ENCODE measurements at regions not wholly inside any gene's neighbourhood (a gene's known extent, or its start where the extent isn't known, plus 50 kb on each side); places are given as distances from the start of the nearest gene placed in this dataset.

GRCh38 chr16:66057057-66057456, 309.4 kb upstream of the CDH5 start:
- Histone ChIP-seq H3K27ac (ENCODE audit: insufficient read depth, low read length, poor library complexity, severe bottlenecking) (no peak overlapping the region), H3K27me3 (replicated peaks; ENCODE audit: control insufficient read depth, insufficient read depth, low read length, poor library complexity, severe bottlenecking) (no peaks in the 10 kb centered on the region), H3K36me3 (ENCODE audit: control insufficient read depth, insufficient read depth, low read length) (no peaks in the 10 kb centered on the region), H3K4me1 (ENCODE audit: control insufficient read depth, insufficient read depth, low read length, poor library complexity, severe bottlenecking) (no peaks in the 10 kb centered on the region), H3K4me3 (ENCODE audit: insufficient read depth, low read depth, low read length, poor library complexity, severe bottlenecking) (no peak overlapping the region), H3K9me3 (ENCODE audit: control insufficient read depth, low read length) (no peaks in the 10 kb centered on the region)
- DNase-seq, result no peak

- Histone ChIP-seq H3K9me3 (ENCODE audit: control insufficient read depth, low read length) (no peaks in the 10 kb centered on the region), H3K27me3 (replicated peaks; ENCODE audit: control insufficient read depth, insufficient read depth, low read length, poor library complexity, severe bottlenecking) (no peaks in the 10 kb centered on the region), H3K4me3 (ENCODE audit: insufficient read depth, low read depth, low read length, poor library complexity, severe bottlenecking) (no peak overlapping the region), H3K36me3 (ENCODE audit: control insufficient read depth, insufficient read depth, low read length) (no peaks in the 10 kb centered on the region), H3K27ac (ENCODE audit: insufficient read depth, low read length, poor library complexity, severe bottlenecking) (no peak overlapping the region), H3K4me1 (ENCODE audit: control insufficient read depth, insufficient read depth, low read length, poor library complexity, severe bottlenecking) (no peaks in the 10 kb centered on the region)
- DNase-seq, result no peak
These were observed 312.4 kb upstream of the CDH5 start for GRCh38 chr16:66054095-66054494.

GRCh38 chr16:66052745-66053144, 313.7 kb upstream of the CDH5 start:
- no peak for DNase-seq
- H3K27ac ChIP-seq (ENCODE audit: insufficient read depth, low read length, poor library complexity, severe bottlenecking), result no peak overlapping the region
- no peaks in the 10 kb centered on the region for H3K9me3 ChIP-seq (ENCODE audit: control insufficient read depth, low read length)
- H3K27me3 ChIP-seq (replicated peaks; ENCODE audit: control insufficient read depth, insufficient read depth, low read length, poor library complexity, severe bottlenecking), result no peaks in the 10 kb centered on the region
- H3K4me1 ChIP-seq (ENCODE audit: control insufficient read depth, insufficient read depth, low read length, poor library complexity, severe bottlenecking), result no peaks in the 10 kb centered on the region
- no peak overlapping the region for H3K4me3 ChIP-seq (ENCODE audit: insufficient read depth, low read depth, low read length, poor library complexity, severe bottlenecking)
- H3K36me3 ChIP-seq (ENCODE audit: control insufficient read depth, insufficient read depth, low read length), result no peaks in the 10 kb centered on the region

GRCh38 chr16:66050991-66051390, 315.5 kb upstream of the CDH5 start:
- no peaks in the 10 kb centered on the region for H3K27me3 ChIP-seq (replicated peaks; ENCODE audit: control insufficient read depth, insufficient read depth, low read length, poor library complexity, severe bottlenecking)
- H3K27ac ChIP-seq (ENCODE audit: insufficient read depth, low read length, poor library complexity, severe bottlenecking), result no peak overlapping the region
- DNase-seq, result no peak
- H3K4me3 ChIP-seq (ENCODE audit: insufficient read depth, low read depth, low read length, poor library complexity, severe bottlenecking), result no peak overlapping the region
- H3K9me3 ChIP-seq (ENCODE audit: control insufficient read depth, low read length), result no peaks in the 10 kb centered on the region
- H3K36me3 ChIP-seq (ENCODE audit: control insufficient read depth, insufficient read depth, low read length), result no peaks in the 10 kb centered on the region
- H3K4me1 ChIP-seq (ENCODE audit: control insufficient read depth, insufficient read depth, low read length, poor library complexity, severe bottlenecking), result no peaks in the 10 kb centered on the region

GRCh38 chr16:66049865-66050264, 316.6 kb upstream of the CDH5 start:
- no peak for DNase-seq
- H3K36me3 ChIP-seq (ENCODE audit: control insufficient read depth, insufficient read depth, low read length), result no peaks in the 10 kb centered on the region
- no peaks in the 10 kb centered on the region for H3K9me3 ChIP-seq (ENCODE audit: control insufficient read depth, low read length)

GRCh38 chr16:66045626-66046025, 320.9 kb upstream of the CDH5 start:
- no peak overlapping the region for H3K4me3 ChIP-seq (ENCODE audit: insufficient read depth, low read depth, low read length, poor library complexity, severe bottlenecking)
- no peaks in the 10 kb centered on the region for H3K36me3 ChIP-seq (ENCODE audit: control insufficient read depth, insufficient read depth, low read length)
- DNase-seq, result no peak
- H3K27ac ChIP-seq (ENCODE audit: insufficient read depth, low read length, poor library complexity, severe bottlenecking), result no peak overlapping the region
- no peaks in the 10 kb centered on the region for H3K9me3 ChIP-seq (ENCODE audit: control insufficient read depth, low read length)
- H3K27me3 ChIP-seq (replicated peaks; ENCODE audit: control insufficient read depth, insufficient read depth, low read length, poor library complexity, severe bottlenecking), result no peaks in the 10 kb centered on the region
- no peaks in the 10 kb centered on the region for H3K4me1 ChIP-seq (ENCODE audit: control insufficient read depth, insufficient read depth, low read length, poor library complexity, severe bottlenecking)

More at GRCh38 chr16:66049865-66050264, 316.6 kb upstream of the CDH5 start:
- Histone ChIP-seq H3K4me1 (ENCODE audit: control insufficient read depth, insufficient read depth, low read length, poor library complexity, severe bottlenecking) (no peaks in the 10 kb centered on the region), H3K27me3 (replicated peaks; ENCODE audit: control insufficient read depth, insufficient read depth, low read length, poor library complexity, severe bottlenecking) (no peaks in the 10 kb centered on the region), H3K4me3 (ENCODE audit: insufficient read depth, low read depth, low read length, poor library complexity, severe bottlenecking) (no peak overlapping the region), H3K27ac (ENCODE audit: insufficient read depth, low read length, poor library complexity, severe bottlenecking) (no peak overlapping the region)

GRCh38 chr16:66044556-66044955, 321.9 kb upstream of the CDH5 start:
- Histone ChIP-seq H3K9me3 (ENCODE audit: control insufficient read depth, low read length) (no peaks in the 10 kb centered on the region), H3K27ac (ENCODE audit: insufficient read depth, low read length, poor library complexity, severe bottlenecking) (no peak overlapping the region)

GRCh38 chr16:66044089-66044488, 322.4 kb upstream of the CDH5 start:
- H3K27ac ChIP-seq (ENCODE audit: insufficient read depth, low read length, poor library complexity, severe bottlenecking), result no peak overlapping the region
- no peak overlapping the region for H3K4me3 ChIP-seq (ENCODE audit: insufficient read depth, low read depth, low read length, poor library complexity, severe bottlenecking)
- no peaks in the 10 kb centered on the region for H3K27me3 ChIP-seq (replicated peaks; ENCODE audit: control insufficient read depth, insufficient read depth, low read length, poor library complexity, severe bottlenecking)
- no peaks in the 10 kb centered on the region for H3K36me3 ChIP-seq (ENCODE audit: control insufficient read depth, insufficient read depth, low read length)
- no peak for DNase-seq
- no peaks in the 10 kb centered on the region for H3K9me3 ChIP-seq (ENCODE audit: control insufficient read depth, low read length)
- no peaks in the 10 kb centered on the region for H3K4me1 ChIP-seq (ENCODE audit: control insufficient read depth, insufficient read depth, low read length, poor library complexity, severe bottlenecking)

More at GRCh38 chr16:66044556-66044955, 321.9 kb upstream of the CDH5 start:
- Histone ChIP-seq H3K4me3 (ENCODE audit: insufficient read depth, low read depth, low read length, poor library complexity, severe bottlenecking) (no peak overlapping the region), H3K4me1 (ENCODE audit: control insufficient read depth, insufficient read depth, low read length, poor library complexity, severe bottlenecking) (no peaks in the 10 kb centered on the region), H3K27me3 (replicated peaks; ENCODE audit: control insufficient read depth, insufficient read depth, low read length, poor library complexity, severe bottlenecking) (no peaks in the 10 kb centered on the region), H3K36me3 (ENCODE audit: control insufficient read depth, insufficient read depth, low read length) (no peaks in the 10 kb centered on the region)
- no peak for DNase-seq

- Histone ChIP-seq H3K4me3 (ENCODE audit: insufficient read depth, low read depth, low read length, poor library complexity, severe bottlenecking) (no peak overlapping the region), H3K9me3 (ENCODE audit: control insufficient read depth, low read length) (no peaks in the 10 kb centered on the region), H3K36me3 (ENCODE audit: control insufficient read depth, insufficient read depth, low read length) (no peaks in the 10 kb centered on the region), H3K4me1 (ENCODE audit: control insufficient read depth, insufficient read depth, low read length, poor library complexity, severe bottlenecking) (no peaks in the 10 kb centered on the region), H3K27me3 (replicated peaks; ENCODE audit: control insufficient read depth, insufficient read depth, low read length, poor library complexity, severe bottlenecking) (no peaks in the 10 kb centered on the region), H3K27ac (ENCODE audit: insufficient read depth, low read length, poor library complexity, severe bottlenecking) (no peak overlapping the region)
- no peak for DNase-seq
These were observed 323.2 kb upstream of the CDH5 start for GRCh38 chr16:66043326-66043725.

GRCh38 chr16:66042341-66042740, 324.1 kb upstream of the CDH5 start:
- H3K4me1 ChIP-seq (ENCODE audit: control insufficient read depth, insufficient read depth, low read length, poor library complexity, severe bottlenecking), result no peaks in the 10 kb centered on the region

GRCh38 chr16:66041907-66042306, 324.6 kb upstream of the CDH5 start:
- Histone ChIP-seq H3K9me3 (ENCODE audit: control insufficient read depth, low read length) (no peaks in the 10 kb centered on the region), H3K27me3 (replicated peaks; ENCODE audit: control insufficient read depth, insufficient read depth, low read length, poor library complexity, severe bottlenecking) (no peaks in the 10 kb centered on the region), H3K4me3 (ENCODE audit: insufficient read depth, low read depth, low read length, poor library complexity, severe bottlenecking) (no peak overlapping the region), H3K27ac (ENCODE audit: insufficient read depth, low read length, poor library complexity, severe bottlenecking) (no peak overlapping the region), H3K36me3 (ENCODE audit: control insufficient read depth, insufficient read depth, low read length) (no peaks in the 10 kb centered on the region), H3K4me1 (ENCODE audit: control insufficient read depth, insufficient read depth, low read length, poor library complexity, severe bottlenecking) (no peaks in the 10 kb centered on the region)
- no peak for DNase-seq

More at GRCh38 chr16:66042341-66042740, 324.1 kb upstream of the CDH5 start:
- Histone ChIP-seq H3K4me3 (ENCODE audit: insufficient read depth, low read depth, low read length, poor library complexity, severe bottlenecking) (no peak overlapping the region), H3K9me3 (ENCODE audit: control insufficient read depth, low read length) (no peaks in the 10 kb centered on the region), H3K27me3 (replicated peaks; ENCODE audit: control insufficient read depth, insufficient read depth, low read length, poor library complexity, severe bottlenecking) (no peaks in the 10 kb centered on the region), H3K27ac (ENCODE audit: insufficient read depth, low read length, poor library complexity, severe bottlenecking) (no peak overlapping the region), H3K36me3 (ENCODE audit: control insufficient read depth, insufficient read depth, low read length) (no peaks in the 10 kb centered on the region)
- no peak for DNase-seq
